ENCODE measurements at regions not wholly inside any gene's neighbourhood (a gene's known extent, or its start where the extent isn't known, plus 50 kb on each side); places are given as distances from the start of the nearest gene placed in this dataset.
A peak's percentile ranks its signal among the peaks of the same experiment; 100 is the strongest.

GRCh38 chr3:144162042-144162441, 190.4 kb downstream of the DIPK2A start:
- no peak overlapping the region for H3K4me3 ChIP-seq (ENCODE audit: low read depth in 1 of 3, low read length in 3 of 3)
- 44% methylated on average over 1 of the region's 1 CpG for WGBS
- no peak for DNase-seq (ENCODE audit: low spot score)
- H3K36me3 ChIP-seq (ENCODE audit: control insufficient read depth in 4 of 4, insufficient read depth in 3 of 4, low read depth in 1 of 4, low read length in 3 of 4): no peaks in the 10 kb centered on the region
- TF ChIP-seq EGR1 (IDR thresholded peaks at IDR 0.05; ENCODE audit: low read depth in 2 of 2): peak in 1 of 2 donors; percentile 40
- no peak for TF ChIP-seq NR2F2 (IDR thresholded peaks at IDR 0.05)
- no peak for TF ChIP-seq TAF1 (conservative IDR thresholded peaks at IDR 0.05)
- TF ChIP-seq YY1 (IDR thresholded peaks at IDR 0.05): peak; percentile 73
- peak; percentile 100 for TF ChIP-seq FOXA1 (IDR thresholded peaks at IDR 0.05)
- TF ChIP-seq FOXA2 (IDR thresholded peaks at IDR 0.05): peak; percentile 100
- no peak for TF ChIP-seq CTCF (IDR thresholded peaks at IDR 0.05; ENCODE audit: low read depth, low read length, missing input control)
- no peak for TF ChIP-seq ATF3 (IDR thresholded peaks at IDR 0.05)
- TF ChIP-seq RAD21 (IDR thresholded peaks at IDR 0.05): peak; percentile 66 to 70
- peak; percentile 64 to 83 for TF ChIP-seq RXRA (IDR thresholded peaks at IDR 0.05)
- peak; percentile 76 for TF ChIP-seq MAX (IDR thresholded peaks at IDR 0.05)
- peak; percentile 62 for TF ChIP-seq HNF4G (IDR thresholded peaks at IDR 0.05)
- peak in 1 of 2 donors; percentile 52 for TF ChIP-seq GABPA (IDR thresholded peaks at IDR 0.05 in 1 of 2, conservative IDR thresholded peaks at IDR 0.05 in 1 of 2)
- TF ChIP-seq SP1 (IDR thresholded peaks at IDR 0.05): peak; percentile 97
- peak; percentile 80 for TF ChIP-seq REST (IDR thresholded peaks at IDR 0.05)
- TF ChIP-seq HNF4A (conservative IDR thresholded peaks at IDR 0.05): peak; percentile 94
- peak; percentile 80 for TF ChIP-seq ZBTB33 (IDR thresholded peaks at IDR 0.05)
- TF ChIP-seq JUND (IDR thresholded peaks at IDR 0.05): peak in 1 of 2 donors; percentile 82
- H3K9ac ChIP-seq (ENCODE audit: low read depth in 1 of 2, low read length in 2 of 2): no peak overlapping the region
- no peaks in the 10 kb centered on the region for H3K27me3 ChIP-seq (ENCODE audit: control insufficient read depth in 4 of 4, insufficient read depth in 4 of 4, low read length in 3 of 4)
- H3K9me3 ChIP-seq (ENCODE audit: control insufficient read depth in 4 of 4, low read length in 3 of 4): no peaks in the 10 kb centered on the region
- peak overlapping the region; percentile 42 to 79 for H3K27ac ChIP-seq (ENCODE audit: low read depth in 1 of 2, low read length in 2 of 2)
- H3K4me1 ChIP-seq (ENCODE audit: control insufficient read depth in 4 of 4, insufficient read depth in 4 of 4, low read length in 3 of 4): peaks cover 5 to 32% (median 9%) of the 10 kb centered on the region in 4 donors
